DMS153 treated with DMSO at 0.1 percent for 48 hours (cell line): ENCODE measurements at regions not wholly inside any gene's neighbourhood (a gene's known extent, or its start where the extent isn't known, plus 50 kb on each side); places are given as distances from the start of the nearest gene placed in this dataset.

ENCODE experiments used
- DNase-seq: peaks from one replicate; lab custom pipeline; 2025; ENCODE audit not compliant: unreplicated experiment; lab: John Stamatoyannopoulos, UW

DNA sequence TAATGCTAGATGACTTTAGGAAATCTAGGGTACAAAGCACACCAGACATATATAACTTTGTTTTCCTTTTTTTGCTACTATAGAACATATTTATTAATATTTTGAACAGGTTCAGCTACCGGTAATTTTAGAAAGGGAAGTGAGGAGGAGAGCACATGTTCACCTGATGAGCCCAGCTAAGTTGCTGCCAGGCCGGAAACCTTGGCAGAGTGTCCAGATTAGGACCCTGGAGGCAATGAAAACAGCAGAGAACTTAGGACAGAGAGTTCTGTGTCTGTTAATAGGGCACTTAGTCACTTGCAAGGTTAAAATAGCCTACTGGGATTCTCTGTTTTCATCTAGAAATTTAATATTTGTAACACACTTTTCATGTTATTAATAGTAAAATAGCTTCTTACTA is 348.9 kb upstream of the CPEB2 start:
- DNase-seq, result no peak

DNA sequence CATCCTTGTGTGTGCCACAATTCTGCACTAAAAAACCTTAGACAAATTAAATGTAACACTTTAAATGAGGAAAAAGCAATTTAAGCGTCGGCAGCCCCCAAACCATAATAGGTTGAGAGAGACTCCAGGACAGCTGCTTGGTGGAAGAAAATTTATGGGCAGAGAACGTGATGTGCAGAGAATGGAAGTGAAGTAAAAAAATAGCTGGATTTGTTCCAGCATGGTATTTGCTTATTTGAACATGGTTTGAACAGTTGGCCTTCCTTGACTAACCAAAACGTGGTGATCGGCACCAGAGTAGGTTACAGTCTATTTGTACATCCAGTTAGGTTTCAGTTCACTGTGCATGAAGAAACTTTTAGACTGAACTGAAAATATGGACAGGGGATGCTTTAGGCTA is 343.0 kb upstream of the CPEB2 start:
- no peak for DNase-seq

DNA sequence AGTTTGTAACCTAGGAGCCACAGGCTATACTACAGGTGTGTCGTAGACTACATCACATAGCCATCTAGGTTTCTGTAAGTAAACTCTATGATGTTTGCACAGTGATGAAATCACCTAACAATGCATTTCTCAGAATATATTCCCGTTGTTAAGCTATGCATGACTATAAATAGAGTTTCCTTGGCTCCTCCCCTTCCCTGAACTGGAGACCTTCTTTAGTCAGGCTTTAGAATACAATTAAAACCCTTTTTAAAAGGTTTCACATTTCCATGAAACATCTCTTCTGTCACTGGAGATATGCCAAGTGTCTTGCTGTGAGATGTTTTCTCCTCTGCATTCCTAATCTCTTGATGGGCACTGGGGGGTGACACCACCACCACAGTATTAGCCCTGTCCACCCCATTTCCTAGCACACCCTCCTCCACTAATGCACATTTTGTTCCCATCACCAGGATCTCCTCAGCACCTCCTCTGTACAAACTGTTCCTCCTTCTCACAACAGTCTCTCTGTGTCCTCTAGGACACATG is 334.6 kb upstream of the CPEB2 start:
- DNase-seq, result no peak

DNA sequence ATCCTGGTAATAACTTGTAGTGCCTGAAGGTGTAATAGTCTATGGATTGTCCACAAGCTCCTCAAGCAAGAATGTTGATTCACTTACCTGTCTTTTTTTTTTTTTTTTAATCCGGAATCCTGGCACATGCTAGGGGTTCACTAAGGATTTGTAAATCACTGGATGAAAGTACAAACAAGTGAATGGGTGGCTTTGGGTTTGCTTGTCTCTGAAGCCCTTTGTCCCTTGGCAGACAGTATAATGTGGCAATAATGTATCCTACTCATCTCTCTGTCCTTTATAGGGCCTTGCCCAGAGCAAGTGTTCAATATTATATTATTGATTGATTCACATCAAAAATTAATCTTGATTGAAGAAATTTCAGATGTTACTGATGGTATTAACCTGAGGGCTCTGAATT is 334.0 kb upstream of the CPEB2 start:
- no peak for DNase-seq

DNA sequence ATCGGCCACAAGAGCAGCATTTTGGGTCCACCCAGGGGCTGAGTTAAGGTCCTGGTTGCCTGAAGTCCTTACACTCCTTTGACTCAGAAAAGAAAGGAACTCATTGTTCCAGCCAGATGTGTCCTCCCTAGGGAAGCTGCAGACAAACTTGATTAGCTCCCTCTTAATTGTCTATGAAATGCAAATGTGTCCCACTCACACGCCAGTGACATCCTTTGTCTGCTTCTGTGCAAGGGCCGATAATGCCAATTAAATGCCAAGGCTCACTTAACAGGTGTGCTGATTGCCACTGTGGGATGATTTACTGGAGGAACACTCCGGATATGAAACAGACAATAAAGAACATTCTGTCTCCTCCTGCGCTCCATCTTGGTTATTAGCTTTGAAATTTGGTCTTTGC is 332.9 kb upstream of the CPEB2 start:
- DNase-seq, result no peak

DNA sequence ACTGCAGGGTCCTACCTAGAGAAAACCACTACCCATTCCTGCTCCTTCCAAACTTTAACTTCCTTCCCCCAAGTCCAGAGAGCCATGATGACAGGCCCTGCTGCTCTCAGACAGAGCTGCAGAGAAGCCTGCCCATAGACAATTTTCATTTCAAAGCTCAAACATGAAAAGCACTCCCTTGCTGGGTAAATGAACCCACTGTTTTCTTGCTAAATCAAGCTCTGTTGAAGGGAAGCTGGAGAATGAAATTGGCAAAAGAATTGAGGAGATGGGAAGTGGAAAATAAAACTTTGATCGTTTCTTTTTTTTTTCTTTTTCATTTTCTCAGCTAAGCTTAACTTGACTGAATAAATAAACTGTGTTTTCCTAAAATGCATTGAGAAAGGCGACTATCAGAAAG is 331.1 kb upstream of the CPEB2 start:
- no peak for DNase-seq

DNA sequence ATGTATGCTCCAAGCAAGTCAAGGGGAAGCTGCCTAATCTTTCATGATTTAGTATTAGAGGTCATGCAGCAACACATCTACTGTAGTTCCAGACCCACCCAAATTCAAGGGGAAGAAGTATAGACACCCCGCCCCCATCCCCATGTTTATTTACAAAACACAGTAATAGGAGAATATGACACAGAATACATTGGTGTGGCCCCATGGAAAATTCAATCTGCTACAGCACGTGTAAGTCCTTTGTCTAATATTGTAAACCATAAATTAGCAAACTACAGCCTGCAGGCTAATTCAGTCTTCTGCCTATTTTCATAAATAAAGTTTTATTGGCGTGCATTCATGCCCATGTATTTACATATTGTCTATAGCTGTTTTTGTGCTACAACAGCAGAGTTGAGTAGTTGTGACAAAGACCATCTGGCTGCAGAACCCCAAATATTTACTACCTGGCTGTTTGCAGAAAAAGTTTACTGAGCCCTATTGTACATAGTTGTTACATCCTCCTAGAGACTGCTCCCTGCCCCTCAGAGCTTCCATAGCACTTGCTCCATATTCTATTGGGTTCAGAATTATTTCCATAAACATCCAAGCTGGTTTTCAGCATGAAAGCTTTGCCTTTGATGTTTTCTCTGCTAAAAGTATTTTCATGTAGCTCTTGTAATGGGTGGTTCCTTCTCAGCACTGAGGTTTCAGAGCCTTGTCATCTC is 326.8 kb upstream of the CPEB2 start:
- DNase-seq, result no peak

DNA sequence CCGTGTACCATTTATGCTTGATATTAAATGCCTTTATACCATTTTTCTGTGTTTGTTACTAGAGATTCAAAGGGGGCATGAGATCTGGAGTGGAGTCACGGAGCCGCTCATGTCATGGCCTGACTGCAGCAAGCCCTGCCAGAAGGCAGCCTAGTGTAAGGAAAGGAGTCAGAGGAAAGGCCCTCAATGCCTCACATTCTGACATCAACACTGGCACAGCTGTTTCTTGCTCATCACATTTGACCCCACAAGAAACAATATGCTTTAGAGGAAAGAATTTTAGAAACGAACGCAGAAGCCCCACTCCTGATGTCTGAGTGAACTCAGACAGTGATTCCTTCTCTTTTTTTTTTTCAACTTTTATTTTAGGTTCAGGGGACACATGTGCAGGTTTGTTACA is 322.4 kb upstream of the CPEB2 start:
- DNase-seq, result no peak

DNA sequence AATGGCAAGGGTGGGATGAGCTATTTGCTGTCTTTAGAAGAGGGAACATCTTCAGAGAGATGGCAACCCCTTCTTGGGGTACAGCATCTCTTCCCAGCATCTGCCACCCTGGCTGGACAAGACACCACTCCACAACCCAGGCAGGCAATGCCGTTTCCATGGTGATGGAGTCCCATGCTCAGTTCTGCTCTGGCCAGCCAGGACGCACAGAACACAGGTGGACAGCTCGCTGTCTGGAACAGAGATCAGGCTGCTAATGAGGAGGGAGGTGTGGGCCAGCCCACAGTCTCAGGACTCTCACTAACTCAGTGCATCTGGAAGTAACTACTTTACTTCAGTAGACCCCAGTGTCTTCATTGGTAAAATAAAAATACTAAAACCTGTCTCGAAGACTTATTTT is 321.0 kb upstream of the CPEB2 start:
- no peak for DNase-seq

DNA sequence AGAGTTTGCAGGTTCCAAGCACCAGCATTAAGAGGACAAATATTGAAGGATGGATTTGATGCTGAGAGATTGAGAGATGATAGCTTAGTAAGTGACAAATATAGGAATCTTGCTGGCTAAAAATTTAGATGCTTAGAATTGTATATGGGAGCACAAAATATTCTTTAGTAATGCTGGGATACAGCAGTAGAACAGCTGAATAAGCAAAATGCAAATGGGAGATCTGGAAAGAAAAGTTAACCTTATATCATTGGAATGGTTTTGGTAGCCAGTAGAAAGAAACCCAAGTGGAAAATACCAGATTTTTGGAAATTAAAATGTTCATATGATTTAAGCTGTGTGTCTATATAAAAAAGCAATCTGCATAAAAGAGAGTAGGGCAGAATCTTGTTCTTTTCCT is 308.6 kb upstream of the CPEB2 start:
- DNase-seq, result no peak

DNA sequence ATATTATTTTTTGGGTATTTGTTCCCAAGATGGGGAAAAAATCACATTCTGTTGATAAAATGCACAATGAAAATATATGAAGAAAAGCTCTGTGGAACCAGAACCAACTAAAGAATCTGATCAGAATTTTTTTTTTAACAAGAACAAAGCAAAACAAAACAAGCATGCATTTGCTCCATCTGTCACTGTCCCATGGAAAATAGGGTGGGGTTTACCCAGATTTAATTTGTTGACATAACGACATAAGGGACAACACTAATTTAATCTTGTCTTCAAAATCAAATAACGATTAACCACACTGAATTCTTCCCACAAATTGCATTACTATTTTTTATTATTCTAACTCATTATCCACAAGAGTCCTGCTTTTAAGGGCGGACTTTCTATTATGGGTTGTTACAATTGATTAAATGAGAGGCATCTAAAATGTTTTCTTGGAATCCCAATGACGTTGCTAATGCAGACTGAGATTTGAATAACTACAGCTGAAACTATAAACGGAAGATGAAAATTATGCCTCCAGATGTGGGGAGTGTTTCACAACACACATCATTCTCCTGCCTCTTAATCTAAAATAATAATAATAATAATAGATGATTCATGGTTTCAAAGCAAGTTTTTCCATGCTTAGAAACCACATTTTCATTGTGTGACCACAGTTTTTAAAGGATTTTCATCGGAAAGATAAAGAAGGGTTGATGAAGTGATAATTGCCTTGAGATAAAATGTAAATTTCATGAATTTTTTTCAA is 307.0 kb upstream of the CPEB2 start:
- DNase-seq, result no peak

DNA sequence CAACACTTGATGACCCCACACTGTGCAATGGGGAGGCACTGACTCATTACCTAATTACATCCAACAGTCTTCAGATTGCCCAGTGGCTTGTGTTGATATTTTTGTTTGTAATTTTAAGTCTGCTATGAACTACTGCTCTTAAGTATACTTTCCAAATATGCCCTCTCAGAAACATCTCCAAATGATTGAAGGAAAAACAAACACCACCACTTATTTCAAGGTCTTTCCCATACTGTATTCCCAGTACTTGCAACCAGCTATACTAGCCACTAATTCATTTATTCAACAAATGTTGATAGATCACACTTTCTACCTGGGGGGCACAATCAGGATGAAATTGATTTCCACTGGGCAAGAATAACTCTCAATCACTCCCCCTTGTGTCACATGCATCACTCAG is 302.2 kb upstream of the CPEB2 start:
- DNase-seq, result no peak

DNA sequence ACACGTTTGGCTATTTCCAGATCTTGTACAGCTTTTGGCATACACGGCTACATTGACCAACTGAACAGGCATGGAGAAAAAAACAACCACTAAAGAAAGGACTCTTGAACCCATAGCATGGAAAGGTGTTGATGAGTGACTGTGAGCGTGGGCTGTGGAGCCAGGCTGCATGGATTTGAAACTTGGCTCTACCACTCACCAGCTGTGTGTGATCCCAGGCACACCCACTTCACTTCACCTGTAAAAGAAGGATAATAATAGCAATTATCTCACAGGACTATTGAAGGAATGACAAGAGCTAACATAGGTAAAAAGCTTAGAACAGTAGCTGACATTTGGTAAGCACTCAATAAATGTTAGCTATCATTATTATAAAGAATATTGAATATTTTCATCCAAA is 301.7 kb upstream of the CPEB2 start:
- no peak for DNase-seq

DNA sequence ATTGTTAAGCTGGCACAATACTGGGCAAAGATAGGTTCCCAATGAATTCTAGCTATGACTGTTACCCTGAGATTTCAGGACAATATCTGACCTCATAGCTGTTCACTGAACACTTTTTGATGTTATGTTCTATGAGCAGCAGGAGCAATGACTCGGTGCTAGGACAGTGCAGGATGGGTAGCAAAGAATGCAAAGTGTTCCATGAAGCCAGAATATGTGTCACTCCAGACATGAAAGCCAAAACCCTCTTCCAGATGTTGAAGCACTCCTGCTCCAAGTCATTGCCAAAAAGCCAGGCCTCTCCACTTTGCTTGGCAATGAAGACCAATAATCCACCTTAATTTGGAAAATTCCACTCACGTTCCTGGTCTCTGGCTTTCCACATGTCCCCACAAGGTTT is 300.9 kb upstream of the CPEB2 start:
- no peak for DNase-seq

DNA sequence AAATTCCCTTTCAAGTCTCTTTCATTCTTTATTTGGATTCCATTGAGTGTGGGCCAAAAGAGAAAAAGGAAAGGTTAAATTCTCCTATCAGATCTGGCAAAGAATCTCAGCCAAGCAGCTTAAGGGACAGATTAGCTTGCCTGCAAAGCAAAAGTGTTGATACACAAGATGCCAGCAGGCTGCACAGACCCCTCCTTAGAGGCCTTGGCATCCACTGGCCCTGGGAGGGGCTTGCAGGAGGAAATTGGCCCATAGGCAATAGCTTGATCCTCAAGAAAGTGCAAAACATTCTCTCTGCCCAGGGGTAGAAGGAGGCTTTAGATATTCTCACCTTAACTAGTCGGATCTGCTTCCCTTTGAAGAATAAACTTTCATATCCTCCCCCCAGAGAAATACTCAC is 300.4 kb upstream of the CPEB2 start:
- DNase-seq, result no peak

DNA sequence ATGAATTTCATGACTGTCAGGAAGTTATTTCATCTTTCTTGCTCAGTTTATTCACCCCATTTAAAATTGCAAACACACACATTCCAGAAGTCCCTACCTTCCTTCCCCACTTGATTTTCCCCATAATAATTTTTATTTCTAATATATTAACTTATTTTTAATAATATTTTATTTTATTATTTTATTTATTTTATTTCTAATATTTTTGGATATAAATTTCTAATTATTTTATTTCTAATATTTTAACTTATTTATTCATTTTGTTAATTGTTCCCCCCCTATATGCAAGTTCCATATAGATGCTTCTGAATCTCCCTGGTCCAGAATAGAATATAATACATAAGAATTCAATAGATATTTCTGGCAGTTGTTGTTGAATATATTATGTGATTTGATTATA is 293.7 kb upstream of the CPEB2 start:
- no peak for DNase-seq

DNA sequence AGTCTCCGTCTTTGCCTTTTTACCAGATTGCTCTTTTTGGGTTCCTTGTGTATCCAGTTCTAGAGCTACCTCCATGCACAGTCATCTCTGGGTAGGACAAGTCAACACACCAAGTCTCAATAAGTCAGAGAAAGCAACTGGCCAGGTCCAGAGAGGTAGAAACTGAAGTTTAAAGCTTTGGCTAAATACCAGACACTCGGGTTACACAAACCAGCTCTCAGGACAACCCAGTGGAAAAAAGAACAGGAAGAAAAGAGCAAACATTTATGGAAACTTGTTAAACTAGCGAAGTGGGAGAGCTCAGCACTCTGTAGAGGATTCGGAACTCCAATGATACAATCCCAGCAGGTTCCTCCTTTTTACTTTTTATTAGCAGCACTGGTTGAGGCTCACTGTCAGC is 291.0 kb upstream of the CPEB2 start:
- DNase-seq, result no peak

DNA sequence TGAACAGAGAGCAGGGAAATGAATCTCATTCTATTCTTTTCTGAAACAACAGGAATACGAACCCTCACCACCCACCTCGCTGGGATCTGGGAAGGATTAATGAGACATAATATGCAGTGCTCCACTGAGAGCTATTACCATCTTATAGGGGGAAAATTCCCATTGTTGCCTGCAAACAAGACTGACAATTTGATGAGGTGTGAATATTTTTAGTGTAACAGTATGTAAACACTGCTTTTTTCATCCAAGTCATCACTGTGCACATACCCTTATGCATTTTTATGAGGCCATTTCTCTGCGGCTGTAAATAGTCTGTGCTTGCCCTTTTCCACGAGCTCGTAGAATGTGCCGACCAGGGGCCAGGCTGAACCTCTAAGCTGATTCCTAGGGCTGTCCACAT is 285.6 kb upstream of the CPEB2 start:
- DNase-seq, result no peak

DNA sequence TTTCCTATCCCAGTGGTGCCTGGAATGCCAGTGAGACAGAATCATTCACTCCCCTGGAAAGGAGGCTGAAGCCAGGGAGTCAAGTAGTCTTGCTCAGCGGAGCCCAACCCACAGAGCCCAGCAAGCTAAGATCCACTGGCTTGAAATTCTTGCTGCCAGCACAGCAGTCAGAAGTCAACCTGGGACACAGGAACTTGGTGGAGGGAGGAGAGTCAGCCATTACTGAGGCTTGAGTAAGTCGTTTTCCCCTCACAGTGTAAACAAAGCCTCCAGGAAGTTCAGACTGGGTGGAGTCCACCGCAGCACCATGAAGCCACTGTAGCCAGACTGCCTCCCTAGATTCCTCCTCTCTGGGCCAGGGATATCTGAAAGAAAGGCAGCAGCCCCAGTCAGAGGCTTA is 283.2 kb upstream of the CPEB2 start:
- DNase-seq, result no peak

DNA sequence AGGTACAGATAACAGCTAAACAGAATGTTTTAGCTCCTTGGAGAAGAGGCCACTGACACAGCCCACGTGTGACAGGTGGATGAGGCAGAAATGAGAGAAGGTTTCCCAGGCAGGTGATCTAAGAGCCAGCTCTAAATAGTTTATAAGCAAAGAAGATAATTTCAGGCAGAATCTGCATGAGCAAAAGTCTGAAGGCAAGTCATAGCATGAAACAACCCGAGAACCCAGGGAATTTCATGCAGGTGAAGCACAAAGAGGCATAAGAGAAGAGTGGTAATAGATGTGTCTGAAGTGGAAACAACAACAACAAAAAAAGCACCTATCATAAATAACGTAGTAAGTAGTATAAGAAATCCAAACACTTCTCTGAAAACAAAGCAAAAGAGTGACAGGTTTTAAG is 275.8 kb upstream of the CPEB2 start:
- no peak for DNase-seq

DNA sequence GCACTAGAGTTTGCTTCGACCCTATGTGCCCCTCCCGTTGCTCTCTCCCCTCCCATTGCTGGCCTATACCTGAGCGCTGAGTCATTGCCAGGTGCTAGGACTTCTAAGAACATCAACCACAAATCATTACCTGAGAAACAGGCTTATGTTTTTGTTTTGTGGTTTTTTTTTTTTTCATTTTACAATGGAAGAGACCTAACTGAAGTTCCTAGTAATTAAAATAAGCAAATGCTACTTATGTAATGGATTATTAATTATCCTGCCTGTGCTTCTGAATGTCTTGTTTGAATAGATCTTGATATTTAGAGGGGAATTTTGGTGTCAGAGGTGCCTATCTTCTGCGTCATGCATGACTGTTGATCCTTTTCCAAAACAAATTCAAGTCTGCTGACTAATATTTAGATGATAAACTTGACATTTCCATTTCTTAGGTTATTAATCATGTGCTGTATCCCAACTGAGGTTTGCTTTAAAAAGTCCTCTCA is 275.4 kb upstream of the CPEB2 start:
- DNase-seq, result no peak

DNA sequence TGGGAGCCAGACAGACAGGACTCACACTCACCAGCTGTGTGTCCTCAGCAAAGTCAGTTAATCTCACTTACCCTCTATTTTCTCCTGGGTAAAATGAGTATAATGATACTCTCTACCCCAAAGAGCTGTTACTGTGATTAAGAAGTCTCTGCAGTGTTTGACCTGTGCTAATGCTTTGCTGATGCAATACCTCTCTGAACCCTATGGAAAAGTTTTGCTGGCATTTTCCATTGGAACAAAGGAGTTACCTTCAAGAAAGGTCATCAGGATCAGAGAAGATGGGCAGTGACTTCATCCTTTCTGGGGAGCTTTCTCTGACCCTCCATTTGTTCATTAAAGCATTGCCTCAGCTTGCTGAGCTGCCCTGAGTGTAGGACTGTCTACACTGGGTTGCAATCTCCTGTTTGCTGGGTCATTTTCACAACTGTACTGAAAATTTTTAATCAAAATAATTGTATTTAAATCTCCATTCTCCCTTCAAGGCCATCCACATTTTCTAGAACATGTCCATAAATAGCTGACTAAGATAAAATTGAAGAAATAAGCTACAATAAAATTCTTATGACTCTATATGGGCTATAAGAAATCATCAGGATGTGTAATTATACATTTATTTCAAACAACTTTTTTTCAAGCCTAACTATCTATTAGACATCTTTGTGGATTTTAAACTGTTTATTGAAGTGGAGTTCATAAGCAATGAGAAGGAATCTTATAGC is 272.8 kb upstream of the CPEB2 start:
- DNase-seq, result no peak
